ENCODE measurements at regions not wholly inside any gene's neighbourhood (a gene's known extent, or its start where the extent isn't known, plus 50 kb on each side); places are given as distances from the start of the nearest gene placed in this dataset. TPM values are rescaled to one million over a fixed set of nuclear protein-coding genes. Genes with fewer than 3 reads are reported as not detected.

Small RNA genes lying in the stretch of these regions (microRNA-seq; reads per million reads assigned to microRNA genes)
- not detected for gene NANOGP3 (ENCODE audit: insufficient read depth, insufficient read length)

Small RNA genes lying in the stretch of these regions (small RNA-seq; reads per million reads assigned to genes)
- gene NANOGP3 = 0 reads per million in 5 experiments
